Liver (tissue), 7 donors: ENCODE measurements at regions not wholly inside any gene's neighbourhood (a gene's known extent, or its start where the extent isn't known, plus 50 kb on each side); places are given as distances from the start of the nearest gene placed in this dataset.

Experiments
- DNase-seq: peaks from one replicate; pipeline ENCODE4 v3.0.0-alpha.2; 2017; ENCODE audit warnings: low spot score
- H3K27ac ChIP-seq, 2 donors: one replicate each; pipeline ENCODE4 v1.7.0; 2013; ENCODE audit warnings: inconsistent platforms in 2 of 2, low read length in 2 of 2, control low read depth in 1 of 2, low read depth in 1 of 2, mild to moderate bottlenecking in 1 of 2
- H3K27me3 ChIP-seq, 4 donors: one replicate each; pipeline versions ENCODE4 v1.6.1 to v1.7.0; 2013; ENCODE audit warnings: low read length in 3 of 4, inconsistent platforms in 1 of 4, mild to moderate bottlenecking in 1 of 4, moderate library complexity in 1 of 4; ENCODE audit not compliant: control insufficient read depth in 4 of 4, insufficient read depth in 4 of 4
- H3K36me3 ChIP-seq, 4 donors: one replicate each; pipeline versions ENCODE4 v1.6.1 to v1.7.0; 2013; ENCODE audit warnings: low read length in 3 of 4, mild to moderate bottlenecking in 3 of 4, low read depth in 1 of 4, moderate library complexity in 1 of 4; ENCODE audit not compliant: control insufficient read depth in 4 of 4, insufficient read depth in 3 of 4
- H3K4me1 ChIP-seq, 4 donors: one replicate each; pipeline versions ENCODE4 v1.6.1 to v1.7.0; 2013; ENCODE audit warnings: low read length in 3 of 4, mild to moderate bottlenecking in 3 of 4, moderate library complexity in 1 of 4; ENCODE audit not compliant: control insufficient read depth in 4 of 4, insufficient read depth in 4 of 4
- H3K4me3 ChIP-seq, 3 donors: one replicate each; pipeline versions ENCODE4 v1.6.1 to v1.7.0; 2013; ENCODE audit warnings: low read length in 3 of 3, control low read depth in 1 of 3, low read depth in 1 of 3, mild to moderate bottlenecking in 1 of 3
- H3K9ac ChIP-seq, 2 donors: one replicate each; pipeline ENCODE4 v1.7.0; 2013; ENCODE audit warnings: low read length in 2 of 2, mild to moderate bottlenecking in 2 of 2, moderate library complexity in 2 of 2, control low read depth in 1 of 2, low read depth in 1 of 2
- H3K9me3 ChIP-seq, 4 donors: one replicate each; pipeline versions ENCODE4 v1.6.1 to v1.7.0; 2013; ENCODE audit warnings: low read length in 3 of 4; ENCODE audit not compliant: control insufficient read depth in 4 of 4
- EGR1 ChIP-seq, 2 donors: IDR thresholded peaks; 2 replicates each; pipeline ENCODE4 v1.6.1; 2016 to 2018; ENCODE audit warnings: antibody characterized with exemption in 2 of 2, low read depth in 2 of 2
- FOXA1 ChIP-seq: IDR thresholded peaks from 2 replicates; pipeline ENCODE4 v1.6.1; 2016; ENCODE audit warnings: antibody characterized with exemption
- FOXA2 ChIP-seq: IDR thresholded peaks from 2 replicates; pipeline ENCODE4 v1.6.1; 2016; ENCODE audit warnings: antibody characterized with exemption
- JUND ChIP-seq, 2 donors: IDR thresholded peaks; 2 replicates each; pipeline ENCODE4 v1.6.1; 2016; ENCODE audit warnings: antibody characterized with exemption in 2 of 2
- MAX ChIP-seq: IDR thresholded peaks from 2 replicates; pipeline ENCODE4 v1.6.1; 2016; ENCODE audit warnings: antibody characterized with exemption
- RXRA ChIP-seq, 2 donors: IDR thresholded peaks; 2 replicates each; pipeline ENCODE4 v1.6.1; 2017 to 2018; ENCODE audit warnings: antibody characterized with exemption in 2 of 2, mild to moderate bottlenecking in 1 of 2
- TAF1 ChIP-seq: conservative IDR thresholded peaks from 2 replicates; pipeline ENCODE4 v1.6.1; 2016; ENCODE audit warnings: antibody characterized with exemption, mild to moderate bottlenecking
- YY1 ChIP-seq: IDR thresholded peaks from 2 replicates; pipeline ENCODE4 v1.6.1; 2016; ENCODE audit warnings: antibody characterized with exemption, mild to moderate bottlenecking
- WGBS: extraction: QIAGEN DNeasy Blood & Tissue Kit; methylation state at CpG from one replicate; pipeline ENCODE4 v1.1.7; 2013; 5-methylcytosine and 5-hydroxymethylcytosine counted together
- TF ChIP-seq, protein P1 (sequence below): IDR thresholded peaks from 2 replicates; pipeline ENCODE4 v1.6.1; 2016; ENCODE audit warnings: antibody characterized with exemption, mild to moderate bottlenecking
- TF ChIP-seq, protein P2 (sequence below): IDR thresholded peaks from 2 replicates; pipeline ENCODE4 v1.6.1; 2016; ENCODE audit warnings: antibody characterized with exemption
- donor health status: healthy.
- donor health status: healthy.
- donor health status: healthy.
- donor health status: healthy.

DNA sequence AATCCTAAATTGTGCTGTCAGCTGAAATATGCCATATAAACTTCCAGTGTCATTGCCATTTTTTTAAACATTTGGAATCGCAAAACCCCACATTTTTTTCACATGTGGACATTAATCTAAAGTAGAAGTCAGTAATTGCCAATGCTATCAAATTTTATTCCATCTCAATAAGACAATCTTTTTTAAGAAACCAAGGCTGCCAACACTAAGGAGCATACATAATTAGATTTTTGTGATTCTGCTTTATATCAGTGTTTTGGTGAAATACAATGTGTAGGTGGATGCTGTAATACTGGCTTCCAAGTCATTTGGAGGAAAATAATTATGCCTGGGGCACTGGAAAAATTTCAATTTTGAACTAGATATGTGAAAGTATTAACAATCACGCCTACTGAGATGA lies 256.7 kb downstream of the ZPLD1 start:
- no peaks in the 10 kb centered on the region for H3K27me3 ChIP-seq
- TF ChIP-seq, protein P1, sequence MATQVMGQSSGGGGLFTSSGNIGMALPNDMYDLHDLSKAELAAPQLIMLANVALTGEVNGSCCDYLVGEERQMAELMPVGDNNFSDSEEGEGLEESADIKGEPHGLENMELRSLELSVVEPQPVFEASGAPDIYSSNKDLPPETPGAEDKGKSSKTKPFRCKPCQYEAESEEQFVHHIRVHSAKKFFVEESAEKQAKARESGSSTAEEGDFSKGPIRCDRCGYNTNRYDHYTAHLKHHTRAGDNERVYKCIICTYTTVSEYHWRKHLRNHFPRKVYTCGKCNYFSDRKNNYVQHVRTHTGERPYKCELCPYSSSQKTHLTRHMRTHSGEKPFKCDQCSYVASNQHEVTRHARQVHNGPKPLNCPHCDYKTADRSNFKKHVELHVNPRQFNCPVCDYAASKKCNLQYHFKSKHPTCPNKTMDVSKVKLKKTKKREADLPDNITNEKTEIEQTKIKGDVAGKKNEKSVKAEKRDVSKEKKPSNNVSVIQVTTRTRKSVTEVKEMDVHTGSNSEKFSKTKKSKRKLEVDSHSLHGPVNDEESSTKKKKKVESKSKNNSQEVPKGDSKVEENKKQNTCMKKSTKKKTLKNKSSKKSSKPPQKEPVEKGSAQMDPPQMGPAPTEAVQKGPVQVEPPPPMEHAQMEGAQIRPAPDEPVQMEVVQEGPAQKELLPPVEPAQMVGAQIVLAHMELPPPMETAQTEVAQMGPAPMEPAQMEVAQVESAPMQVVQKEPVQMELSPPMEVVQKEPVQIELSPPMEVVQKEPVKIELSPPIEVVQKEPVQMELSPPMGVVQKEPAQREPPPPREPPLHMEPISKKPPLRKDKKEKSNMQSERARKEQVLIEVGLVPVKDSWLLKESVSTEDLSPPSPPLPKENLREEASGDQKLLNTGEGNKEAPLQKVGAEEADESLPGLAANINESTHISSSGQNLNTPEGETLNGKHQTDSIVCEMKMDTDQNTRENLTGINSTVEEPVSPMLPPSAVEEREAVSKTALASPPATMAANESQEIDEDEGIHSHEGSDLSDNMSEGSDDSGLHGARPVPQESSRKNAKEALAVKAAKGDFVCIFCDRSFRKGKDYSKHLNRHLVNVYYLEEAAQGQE = no peak
- TF ChIP-seq YY1 (no peak), JUND (IDR thresholded peaks at IDR 0.05) (no peak), MAX (no peak), RXRA (IDR thresholded peaks at IDR 0.05) (no peak)
- H3K4me1 ChIP-seq = no peaks in the 10 kb centered on the region
- no peak overlapping the region for H3K27ac ChIP-seq
- H3K36me3 ChIP-seq = no peaks in the 10 kb centered on the region
- H3K9ac ChIP-seq = no peak overlapping the region
- peaks cover 0 to 4% (median 1%) of the 10 kb centered on the region in 4 donors for H3K9me3 ChIP-seq
- WGBS = 86% methylated on average over 2 of the region's 2 CpGs
- no peak overlapping the region for H3K4me3 ChIP-seq
- DNase-seq = no peak

GRCh38 chr3:102699104-102699818 lies 264.4 kb downstream of the ZPLD1 start:
- Histone ChIP-seq H3K36me3 (no peaks in the 10 kb centered on the region), H3K4me3 (no peak overlapping the region), H3K9me3 (no peaks in the 10 kb centered on the region), H3K27me3 (no peaks in the 10 kb centered on the region), H3K9ac (no peak overlapping the region), H3K4me1 (no peaks in the 10 kb centered on the region), H3K27ac (no peak overlapping the region)
- TF ChIP-seq, protein P2, sequence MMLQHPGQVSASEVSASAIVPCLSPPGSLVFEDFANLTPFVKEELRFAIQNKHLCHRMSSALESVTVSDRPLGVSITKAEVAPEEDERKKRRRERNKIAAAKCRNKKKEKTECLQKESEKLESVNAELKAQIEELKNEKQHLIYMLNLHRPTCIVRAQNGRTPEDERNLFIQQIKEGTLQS = no peak
- TF ChIP-seq EGR1 (IDR thresholded peaks at IDR 0.05; ENCODE audit: low read depth in 2 of 2) (no peak), RXRA (IDR thresholded peaks at IDR 0.05) (no peak), YY1 (no peak)
- no peak for DNase-seq
- 85% methylated on average over 5 of the region's 5 CpGs for WGBS

DNA sequence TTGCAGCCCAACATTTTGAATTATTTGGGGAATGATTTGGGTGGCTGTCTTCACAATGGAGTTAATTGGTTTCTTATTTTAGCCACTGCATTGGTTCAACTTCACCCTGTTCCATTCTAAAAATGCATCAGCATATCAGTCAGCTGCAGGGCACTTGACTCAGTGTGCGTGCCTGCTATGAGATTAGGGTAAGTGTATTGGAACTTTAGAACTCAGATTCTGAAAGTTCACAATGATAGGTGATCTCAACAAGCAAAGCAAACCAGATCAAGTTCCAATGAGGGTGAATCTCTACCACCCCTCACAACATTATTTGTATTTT lies 265.0 kb downstream of the ZPLD1 start:
- no peak for TF ChIP-seq JUND (IDR thresholded peaks at IDR 0.05)
- TF ChIP-seq TAF1 = no peak
- TF ChIP-seq, protein P1 = no peak
- TF ChIP-seq FOXA2 = no peak
- TF ChIP-seq MAX = no peak
- no peak for TF ChIP-seq FOXA1
- Histone ChIP-seq H3K4me3 (no peak overlapping the region), H3K9me3 (no peaks in the 10 kb centered on the region), H3K9ac (no peak overlapping the region), H3K27ac (no peak overlapping the region), H3K27me3 (no peaks in the 10 kb centered on the region), H3K36me3 (no peaks in the 10 kb centered on the region), H3K4me1 (no peaks in the 10 kb centered on the region)
- no peak for DNase-seq
- WGBS = 89% methylated on average over 1 of the region's 1 CpG
